ENCODE measurements at regions not wholly inside any gene's neighbourhood (a gene's known extent, or its start where the extent isn't known, plus 50 kb on each side); places are given as distances from the start of the nearest gene placed in this dataset.

DNA sequence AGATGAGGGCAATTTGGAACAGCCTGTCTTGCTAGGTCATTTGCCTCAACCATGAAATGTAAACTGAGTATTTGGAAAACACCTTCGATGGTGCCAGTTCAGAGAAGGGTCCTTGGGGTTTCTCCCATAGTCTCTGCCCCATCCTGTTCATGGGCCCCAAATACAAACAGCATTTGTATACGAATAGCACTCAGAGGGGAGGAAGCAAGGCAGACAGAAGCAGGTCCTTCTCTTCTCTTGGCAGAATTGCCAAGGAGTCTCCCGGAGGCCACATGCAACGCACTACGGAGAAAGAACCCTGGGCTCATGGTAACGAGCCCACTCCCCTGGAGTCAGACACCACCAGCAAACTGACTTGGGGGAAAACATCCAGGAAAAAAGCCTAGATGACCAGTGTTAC is 162.1 kb downstream of the RAB11FIP2 start:
- DNase-seq, result no peak

DNA sequence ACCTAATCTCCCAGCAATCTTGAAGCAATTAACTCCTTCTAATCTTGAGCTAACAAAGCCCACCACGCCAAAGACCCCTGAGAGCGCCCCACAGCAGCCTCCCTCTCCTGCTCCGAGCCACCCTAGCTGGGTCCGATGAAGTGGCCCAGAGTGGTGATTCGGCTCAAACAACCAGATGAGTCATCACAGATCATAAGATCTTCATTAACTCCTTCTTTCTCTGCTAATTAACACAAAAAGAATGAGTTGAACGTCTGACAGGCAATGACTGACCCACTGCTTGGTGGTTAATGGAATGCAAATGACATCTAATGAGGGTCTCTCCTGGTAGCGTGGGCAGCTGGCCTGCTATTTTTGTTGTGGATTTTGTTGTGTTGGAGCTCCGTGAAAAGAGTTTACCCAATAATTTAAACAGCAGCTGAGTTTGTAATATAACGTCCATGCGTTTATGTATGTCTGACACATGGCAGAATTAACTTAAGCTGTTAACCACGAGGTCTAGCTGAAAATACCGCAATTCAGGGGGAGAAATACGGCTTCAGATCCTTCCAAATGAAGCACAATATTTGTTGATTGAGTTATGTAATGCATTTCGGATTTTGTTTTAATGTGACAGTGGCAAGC is 161.4 kb downstream of the RAB11FIP2 start:
- DNase-seq, result no peak

DNA sequence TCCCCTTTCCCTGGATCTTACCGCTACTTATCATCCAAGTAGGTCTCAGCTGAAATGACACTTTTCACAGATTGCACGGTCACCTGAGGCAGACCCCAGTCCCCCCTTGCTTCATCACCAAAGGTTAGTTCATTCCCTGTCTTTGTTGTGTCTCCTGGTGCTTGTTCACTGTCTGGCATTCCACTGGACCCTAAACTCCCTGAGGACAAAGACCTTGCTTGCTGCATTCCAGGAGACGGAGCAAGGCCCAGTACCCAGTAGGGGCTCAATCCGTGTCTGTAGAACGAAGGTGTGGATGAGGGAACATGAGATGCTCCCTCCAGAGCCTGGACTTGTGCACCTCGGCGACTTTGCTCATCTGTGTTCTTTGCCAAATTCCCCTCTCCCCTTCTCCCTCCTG is 160.0 kb downstream of the RAB11FIP2 start:
- no peak for DNase-seq

DNA sequence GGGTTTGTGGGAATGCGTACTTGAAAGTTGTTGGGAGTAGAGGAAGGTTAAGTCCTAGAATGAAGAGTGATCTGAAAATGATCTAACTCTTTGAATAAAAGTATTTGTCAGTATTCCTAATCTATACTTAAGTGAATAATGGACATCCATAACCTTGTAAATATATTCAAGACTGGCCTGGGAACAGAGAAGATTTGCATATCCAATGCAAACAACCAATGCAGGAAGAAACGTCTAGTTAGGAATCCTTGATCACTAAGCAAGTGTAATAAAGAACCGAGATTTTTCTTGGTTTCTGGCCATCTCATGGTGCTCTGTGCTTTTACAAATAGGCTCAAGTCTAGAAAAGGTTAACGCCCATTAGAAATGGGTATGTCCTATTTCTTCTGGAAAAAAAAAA is 157.1 kb downstream of the RAB11FIP2 start:
- DNase-seq, result no peak

DNA sequence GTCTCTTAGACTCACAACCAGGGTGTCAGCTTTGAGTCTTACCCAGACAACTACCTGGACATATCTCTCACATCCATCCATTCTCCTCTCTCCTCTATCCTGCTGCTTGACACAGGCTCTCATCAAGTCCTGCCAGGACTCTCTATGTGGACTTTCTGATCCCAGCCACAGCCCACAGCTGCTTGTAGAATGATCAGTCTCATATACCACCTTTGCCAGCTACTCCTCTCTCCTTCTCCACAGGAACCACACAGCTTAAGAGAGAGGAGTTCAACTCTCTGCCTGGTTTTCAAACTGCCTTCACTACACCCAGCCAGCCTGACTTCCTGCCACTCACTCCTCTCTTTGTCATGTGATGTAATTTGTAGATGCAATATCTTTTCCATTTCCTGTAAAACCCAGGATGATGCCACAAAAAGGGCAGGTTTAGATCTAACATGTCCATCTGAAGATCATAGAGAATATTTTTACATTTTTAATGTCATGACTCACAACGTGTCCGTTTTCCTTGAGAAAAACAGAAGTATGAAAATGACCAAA is 154.0 kb downstream of the RAB11FIP2 start:
- DNase-seq, result no peak

DNA sequence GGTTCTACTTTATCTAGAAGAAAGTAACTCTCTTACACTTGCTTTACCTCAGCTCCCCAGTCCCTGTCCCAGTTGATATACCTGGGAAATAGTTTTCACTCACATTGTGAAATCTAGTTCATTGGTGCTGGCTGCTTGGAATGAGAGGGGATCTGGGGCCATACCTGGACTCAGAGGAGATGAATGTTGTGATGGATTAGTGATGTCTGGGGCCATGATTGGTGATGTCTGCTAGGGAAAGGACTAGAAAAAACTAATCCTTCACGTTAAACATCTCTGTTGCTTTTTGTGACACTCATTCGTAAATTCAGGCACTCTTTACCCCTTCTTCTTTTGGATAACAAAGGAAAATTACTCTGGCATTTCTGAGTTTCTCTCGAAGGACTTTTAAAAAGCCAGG is 152.4 kb downstream of the RAB11FIP2 start:
- DNase-seq, result no peak

DNA sequence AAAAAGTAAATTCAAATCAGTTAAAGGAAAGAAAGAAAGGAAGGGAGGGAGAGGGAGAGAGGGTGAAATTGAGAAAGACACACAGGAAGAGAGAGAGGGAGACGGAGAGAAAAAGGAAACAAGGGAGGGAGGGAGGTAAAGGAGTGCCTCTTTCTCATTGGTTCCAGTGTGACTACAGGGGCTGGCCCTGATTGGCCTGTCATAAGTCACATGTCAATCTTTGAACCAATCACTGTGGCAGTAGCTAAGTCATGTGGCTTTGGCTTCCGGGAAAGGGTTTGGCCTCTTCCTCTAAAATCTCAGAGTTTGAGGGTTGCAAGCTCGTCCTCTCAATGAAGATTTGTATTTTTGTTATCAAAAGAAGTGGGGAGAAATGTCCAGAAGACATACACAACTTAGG is 150.2 kb downstream of the RAB11FIP2 start:
- DNase-seq, result no peak

DNA sequence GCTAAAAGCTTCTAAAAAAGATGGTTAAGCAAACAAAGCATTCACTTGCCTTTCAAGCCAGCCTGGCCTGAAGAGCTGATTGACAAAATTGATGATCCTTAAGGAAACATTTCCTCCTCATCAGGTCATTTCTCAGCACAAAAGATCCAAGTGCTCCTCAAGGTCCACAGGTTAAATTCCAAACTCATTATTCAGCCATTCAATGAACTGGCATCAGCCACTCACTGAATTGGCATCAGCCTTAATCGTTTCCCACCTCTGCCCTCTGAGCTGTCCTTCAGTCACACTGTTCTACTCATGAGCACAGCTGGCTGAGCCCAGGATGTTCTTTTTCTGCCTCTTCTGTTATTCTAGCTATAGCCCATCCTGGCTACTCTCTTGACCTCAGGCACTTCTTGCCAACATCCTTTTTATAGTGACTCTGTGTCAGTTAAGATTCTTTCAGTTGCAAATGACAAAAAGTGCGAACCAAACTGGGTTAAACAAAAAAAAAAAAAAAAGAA is 147.5 kb downstream of the RAB11FIP2 start:
- DNase-seq, result no peak

DNA sequence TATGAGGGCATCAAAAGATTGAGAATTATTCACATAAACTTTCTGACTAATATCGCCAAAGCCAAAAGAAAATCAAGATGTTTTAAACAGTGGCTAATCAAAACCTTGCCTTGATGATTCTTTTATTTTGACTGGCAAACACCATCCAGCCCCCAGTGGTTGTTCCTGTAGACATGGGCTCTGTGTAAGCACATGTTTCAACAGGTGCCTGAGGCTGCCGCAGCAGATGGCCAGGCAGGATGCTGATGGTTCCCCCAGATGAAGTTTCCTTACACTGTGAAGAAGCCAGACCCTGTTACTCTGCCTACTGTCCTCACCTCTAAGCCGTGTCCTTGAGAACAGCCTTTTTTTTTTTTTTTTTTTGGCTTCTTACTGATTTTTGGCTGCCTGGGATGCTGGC is 146.5 kb downstream of the RAB11FIP2 start:
- DNase-seq, result no peak

DNA sequence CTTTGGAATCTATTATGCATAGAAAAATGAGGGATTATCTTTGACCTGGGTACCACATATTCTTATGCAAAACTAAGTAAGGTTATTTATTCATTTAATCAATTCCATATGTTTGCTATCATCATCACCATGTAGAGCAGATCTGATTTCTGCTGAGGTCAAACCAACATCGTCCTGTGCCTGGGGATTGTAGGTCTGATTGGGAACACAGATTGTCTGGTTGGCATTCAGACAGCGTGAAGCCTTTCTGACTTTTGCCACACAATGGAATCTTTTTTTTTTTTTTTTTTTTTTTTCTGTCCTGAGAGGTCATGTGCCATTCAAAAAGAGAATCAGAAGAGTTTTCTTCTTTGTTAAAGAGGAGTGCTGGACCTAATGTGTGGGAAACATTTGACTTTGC is 142.9 kb downstream of the RAB11FIP2 start:
- no peak for DNase-seq

DNA sequence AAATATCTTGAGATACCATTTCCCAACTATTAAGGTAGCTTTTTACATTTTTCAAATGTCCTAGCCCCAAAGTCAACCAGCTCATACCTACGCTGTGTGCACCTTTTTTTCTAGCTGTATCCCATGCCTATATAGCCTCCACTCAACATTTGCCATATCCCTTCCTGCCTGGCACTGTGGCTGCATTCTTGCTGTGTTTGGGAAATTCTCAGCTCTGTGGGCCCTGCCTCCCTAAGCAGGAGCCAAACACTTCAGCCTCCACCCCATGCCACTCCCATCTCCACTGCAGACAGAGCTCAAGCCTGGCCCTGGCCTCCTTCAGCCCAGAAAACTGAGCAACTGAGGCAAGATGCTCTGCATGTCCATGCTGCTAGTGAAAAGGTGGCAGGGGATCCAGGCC is 141.3 kb downstream of the RAB11FIP2 start:
- no peak for DNase-seq

DNA sequence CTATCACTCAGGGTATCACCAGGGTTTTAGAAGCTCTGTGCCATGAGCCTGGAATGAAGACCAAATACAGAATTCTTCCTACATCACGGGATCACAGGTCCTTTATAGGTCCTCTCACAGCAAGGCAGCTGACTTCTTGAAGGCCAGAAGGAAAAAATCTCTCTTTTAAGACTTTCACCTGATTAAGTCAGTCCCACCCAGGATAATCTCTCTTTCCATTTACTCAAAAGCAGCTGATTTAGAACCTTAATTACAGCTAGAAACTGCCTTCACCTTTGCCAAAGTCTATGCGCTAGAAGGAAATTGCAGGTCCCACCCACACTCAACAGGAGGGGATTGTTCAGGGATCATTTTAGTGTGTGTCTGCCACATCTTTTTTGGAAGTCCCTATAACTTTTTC is 135.1 kb downstream of the RAB11FIP2 start:
- DNase-seq, result no peak

DNA sequence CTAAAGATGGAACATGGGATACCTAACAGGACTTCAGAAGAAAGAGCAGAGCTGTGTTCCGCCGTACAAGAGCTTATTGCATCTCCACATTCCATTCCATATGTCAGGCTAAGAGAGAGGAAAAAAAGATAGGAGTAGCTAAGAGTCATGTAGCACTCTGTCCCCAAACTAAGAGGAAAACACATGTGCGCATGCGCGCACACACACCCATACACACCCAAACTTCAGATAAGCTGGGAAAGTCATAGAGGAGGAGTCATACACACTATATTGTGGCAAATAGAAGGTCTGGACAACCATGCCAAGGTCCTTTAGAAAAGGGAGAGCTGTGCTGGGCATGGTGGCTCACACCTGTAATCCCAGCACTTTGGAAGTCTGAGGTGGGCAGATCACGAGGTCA is 132.4 kb downstream of the RAB11FIP2 start:
- no peak for DNase-seq

DNA sequence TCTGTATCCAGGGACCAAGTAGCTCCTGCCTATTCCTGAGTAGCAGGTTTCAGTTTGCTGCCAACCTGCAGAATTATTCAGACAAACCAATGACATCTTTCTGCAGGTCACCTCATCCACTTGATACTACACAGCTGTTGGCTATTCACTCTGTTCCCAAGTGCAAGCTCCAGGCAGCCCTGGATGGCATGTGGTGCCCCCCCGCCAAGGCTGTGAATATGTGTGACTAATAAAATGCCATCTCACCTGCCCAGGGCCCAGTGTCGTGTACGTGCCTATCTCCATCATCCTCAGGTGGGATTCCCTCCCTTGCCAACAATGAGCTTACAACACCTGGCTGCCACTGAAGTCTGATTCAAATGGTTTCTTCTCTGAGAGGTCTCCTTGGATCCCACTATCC is 125.8 kb downstream of the RAB11FIP2 start:
- DNase-seq, result no peak

DNA sequence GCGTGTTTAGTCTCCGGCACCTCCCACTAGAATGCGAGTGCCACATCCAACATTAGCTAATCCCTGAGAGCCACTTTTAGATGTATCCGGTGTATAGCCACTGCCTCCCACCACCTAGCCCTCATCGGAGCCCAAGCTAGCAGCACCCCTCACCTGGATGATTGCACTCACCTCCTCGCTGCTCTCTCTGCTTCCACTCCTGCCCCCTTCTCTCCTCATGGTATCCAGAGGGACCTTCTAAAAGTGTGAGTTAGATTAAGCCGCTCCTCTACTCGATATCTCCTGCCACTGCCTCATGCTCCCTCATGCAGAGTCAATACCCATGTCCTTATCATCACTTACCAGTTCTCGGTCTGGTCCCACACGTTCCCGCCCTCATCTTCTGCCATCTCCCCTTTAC is 125.3 kb downstream of the RAB11FIP2 start:
- no peak for DNase-seq

DNA sequence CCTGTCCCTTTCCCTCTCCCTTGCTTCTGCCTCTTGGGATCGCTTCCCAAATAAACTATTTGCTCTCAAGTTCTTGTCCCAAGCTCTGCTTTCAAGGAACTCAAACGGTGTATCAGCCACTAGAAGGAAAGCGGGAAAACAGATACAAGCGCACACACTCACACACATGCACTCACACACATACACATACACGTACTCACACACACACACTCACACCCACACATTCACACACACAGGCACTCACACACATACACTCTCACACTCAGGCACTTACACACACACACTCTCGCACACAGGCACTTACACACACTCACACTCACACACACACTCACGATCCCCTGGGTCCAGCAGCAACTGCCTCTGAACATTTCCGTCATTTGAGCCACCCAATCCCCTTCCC is 121.9 kb downstream of the RAB11FIP2 start:
- DNase-seq, result no peak

DNA sequence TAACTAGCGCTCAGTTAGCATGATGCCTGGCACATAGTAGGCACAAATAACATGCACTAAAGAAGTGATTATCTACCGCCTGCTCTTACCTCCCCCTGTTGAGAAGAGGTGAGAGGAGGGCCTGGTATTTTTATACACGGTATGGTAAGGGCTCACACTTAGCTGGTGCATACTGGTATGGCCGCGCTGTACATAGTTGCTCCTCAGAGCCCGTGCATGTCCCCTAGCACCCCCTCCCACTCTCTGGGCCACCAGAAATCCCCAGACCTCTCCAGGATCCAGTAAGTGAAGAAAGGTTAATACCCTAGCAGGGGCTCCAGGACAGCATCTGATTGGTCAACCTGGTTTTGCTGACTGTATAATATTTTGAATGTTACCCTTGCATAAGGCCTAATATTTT is 121.4 kb downstream of the RAB11FIP2 start:
- DNase-seq, result no peak

DNA sequence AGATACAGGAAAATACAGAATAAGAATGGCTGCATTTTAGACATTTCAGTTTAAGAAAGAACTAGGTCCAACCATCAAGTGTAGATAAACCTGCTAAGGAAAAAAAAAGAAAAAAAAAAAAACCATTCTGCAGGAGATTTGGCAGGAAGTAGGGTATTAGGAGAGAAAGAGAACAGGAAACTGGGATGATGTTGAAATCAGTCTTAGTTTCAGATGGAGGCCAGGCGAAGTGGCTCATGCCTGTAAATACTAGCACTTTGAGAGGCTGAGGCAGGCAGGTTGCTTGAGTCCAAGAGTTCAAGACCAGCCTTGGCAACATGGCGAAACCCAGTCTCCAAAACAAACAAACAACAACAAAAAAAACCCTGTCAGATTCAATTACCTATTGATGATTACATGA is 120.2 kb downstream of the RAB11FIP2 start:
- no peak for DNase-seq

DNA sequence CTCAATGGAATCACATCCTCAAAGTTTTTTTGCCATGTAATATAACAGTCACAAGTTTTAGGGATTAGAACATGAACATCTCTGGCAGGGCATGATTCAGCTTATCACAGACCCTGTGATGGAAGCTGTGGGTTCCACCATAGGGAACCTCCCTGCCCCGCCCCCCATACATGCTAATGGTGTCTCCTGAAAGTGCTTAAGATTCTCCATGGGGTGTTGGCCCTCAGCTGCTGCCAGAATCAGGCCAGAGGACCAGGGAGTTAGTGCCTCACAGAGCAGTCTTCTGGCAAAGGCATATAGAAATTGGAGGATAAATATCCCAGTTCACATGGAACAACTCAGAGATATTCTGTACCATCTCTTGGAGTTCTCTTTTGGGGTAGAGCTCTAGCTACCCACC is 119.4 kb downstream of the RAB11FIP2 start:
- DNase-seq, result no peak

DNA sequence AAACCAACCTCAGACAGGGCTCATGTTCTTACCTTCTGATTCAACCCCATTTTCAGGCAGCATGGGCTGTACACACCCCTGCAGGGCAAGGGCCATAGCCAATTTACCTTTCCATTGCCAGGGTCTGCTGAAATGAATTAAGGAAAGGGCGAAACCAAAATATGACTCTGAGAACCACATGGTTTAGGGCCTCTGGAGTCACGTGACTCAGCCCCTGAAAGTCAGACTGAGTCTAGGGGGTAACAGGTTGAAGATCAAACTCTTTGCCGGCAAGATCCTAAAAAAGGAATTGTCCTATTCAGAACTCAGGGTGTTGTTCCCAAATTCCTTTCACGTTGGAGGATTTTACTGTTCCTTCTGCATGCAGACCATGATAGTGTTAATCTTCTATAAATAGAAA is 118.9 kb downstream of the RAB11FIP2 start:
- DNase-seq, result no peak

DNA sequence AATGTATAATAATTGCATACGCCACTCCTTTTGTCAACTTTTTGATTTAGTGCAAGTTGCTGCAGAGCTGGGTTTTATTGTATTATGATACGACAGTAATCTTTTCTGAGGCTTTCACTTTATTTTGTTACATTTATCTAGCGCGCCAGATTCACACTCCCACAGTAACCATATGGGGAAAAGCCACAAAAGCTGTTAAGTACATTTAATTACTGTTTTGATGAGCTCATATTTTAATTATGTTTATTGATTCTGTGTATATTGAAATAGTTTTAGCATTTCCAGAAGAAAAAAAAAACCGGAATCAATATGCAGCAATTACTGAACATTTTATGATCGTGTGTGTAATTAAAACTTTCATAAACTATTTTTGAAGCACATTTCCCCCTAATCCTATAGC is 118.5 kb downstream of the RAB11FIP2 start:
- DNase-seq, result no peak

DNA sequence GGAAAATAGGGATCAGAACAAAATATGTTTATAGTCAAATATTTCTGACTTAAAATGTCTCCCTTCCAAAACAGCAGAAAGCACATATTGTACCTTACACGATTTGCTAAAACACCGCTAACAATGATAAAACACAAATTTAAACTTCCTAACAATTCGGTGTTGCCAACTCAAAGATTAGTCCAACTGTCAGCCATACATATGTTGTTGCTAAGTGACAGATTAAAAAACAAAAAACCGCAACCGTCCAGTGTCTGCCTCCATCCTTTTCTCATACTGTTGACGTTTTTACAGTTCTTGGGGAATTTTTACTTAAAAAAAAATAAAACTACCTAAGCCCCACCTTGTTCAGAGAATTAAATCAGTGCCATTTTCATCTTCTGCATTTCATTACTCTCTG is 118.0 kb downstream of the RAB11FIP2 start:
- no peak for DNase-seq

DNA sequence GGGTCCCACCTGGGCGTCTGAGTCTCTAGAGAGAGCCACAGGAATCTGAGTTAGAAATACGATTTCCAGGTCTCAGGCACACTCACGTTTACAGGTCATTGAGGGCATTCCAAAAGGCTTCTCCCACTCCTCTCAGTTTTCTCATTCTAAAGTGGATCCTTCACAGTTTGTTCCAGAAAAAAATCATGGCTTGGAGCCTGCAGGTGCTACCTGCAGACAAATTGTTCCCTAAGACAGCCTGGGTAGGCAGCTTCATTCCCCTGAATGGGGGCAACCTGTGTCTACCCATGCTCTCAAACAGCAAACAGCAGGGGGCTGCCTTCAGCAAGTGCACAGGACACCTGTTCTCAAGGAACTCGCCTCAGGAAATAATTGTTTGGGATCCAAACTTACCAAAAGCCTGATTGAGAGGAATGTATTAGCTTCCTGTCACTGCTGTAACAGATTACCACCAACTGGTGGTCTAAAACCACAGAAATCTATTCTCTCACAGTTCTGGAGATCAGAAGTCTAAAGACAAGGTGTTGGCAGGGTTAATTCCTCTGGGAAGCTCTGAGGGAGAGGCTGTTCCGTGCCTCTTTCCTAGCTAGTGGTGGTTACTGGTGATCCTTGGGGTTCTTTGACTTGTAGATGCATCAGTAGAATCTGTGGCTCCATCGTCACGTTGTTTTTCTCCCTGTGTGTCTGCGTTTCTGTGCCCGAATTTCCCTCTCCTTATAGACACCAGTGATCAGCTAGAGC is 117.2 kb downstream of the RAB11FIP2 start:
- no peak for DNase-seq

DNA sequence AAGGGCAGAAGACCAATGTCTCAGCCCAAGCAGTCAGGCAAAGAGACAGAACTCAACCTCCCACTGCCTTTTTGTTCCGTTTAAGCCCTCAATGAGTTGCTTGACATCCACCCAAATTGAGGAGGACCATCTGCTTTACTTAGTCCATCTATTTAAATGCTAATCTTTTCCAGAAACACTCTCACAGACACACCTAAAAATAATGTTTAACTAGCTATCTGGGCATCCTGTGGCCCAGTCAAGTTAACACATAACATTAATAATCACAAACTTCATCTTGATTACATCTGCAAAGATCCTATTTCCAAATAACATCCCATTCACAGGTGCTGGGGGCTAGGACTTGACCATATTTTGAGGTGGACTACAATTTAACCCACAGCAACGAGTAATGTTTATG is 115.7 kb downstream of the RAB11FIP2 start:
- no peak for DNase-seq

DNA sequence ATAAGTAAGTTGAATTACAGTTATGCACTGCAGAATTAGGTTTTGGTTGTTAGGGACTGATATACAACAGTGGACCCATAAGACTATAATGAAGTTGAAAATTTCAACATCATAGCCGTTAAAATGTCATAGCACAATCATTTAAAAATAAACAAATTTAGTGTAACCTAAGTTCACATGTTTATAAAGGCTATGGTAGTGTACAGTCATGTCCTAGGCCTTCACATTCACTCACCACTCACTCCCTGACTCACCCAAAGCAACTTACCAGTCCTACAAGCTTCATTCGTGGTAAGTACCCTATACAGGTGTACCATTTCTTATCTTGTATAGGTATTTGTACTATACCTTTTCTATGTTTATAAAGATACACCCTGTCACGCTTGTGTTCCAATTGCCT is 113.7 kb downstream of the RAB11FIP2 start:
- no peak for DNase-seq

Measured in activated T-cell treated with anti-CD3 and anti-CD28 coated beads, Interleukin-2, amount 50 U/mL, for 48 hours (primary cell).